ENCODE measurements at regions not wholly inside any gene's neighbourhood (a gene's known extent, or its start where the extent isn't known, plus 50 kb on each side); places are given as distances from the start of the nearest gene placed in this dataset.
A peak's percentile ranks its signal among the peaks of the same experiment; 100 is the strongest.
"Not testable (repeated sequence)": the region's sequence is repeated elsewhere in the genome, so short reads cannot be mapped to it uniquely, and the experiment has no call there.

DNA sequence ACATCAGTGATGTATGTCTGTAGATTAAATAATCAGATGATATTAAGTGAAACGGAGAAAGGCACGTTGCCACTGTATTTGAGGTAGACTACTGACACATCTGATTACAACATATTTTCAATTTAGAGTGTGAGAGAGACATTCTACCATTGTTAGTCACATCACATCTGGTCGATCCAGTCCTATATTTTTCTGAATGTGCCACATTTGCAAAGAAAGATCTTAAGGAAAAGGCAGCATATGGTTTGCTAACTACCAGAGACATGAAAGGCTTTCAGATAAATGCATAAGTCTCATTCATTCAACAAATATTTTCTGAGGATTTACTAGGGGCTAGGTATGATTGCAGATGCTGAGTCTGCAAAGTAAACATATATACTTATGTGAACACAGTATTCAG, 114.3 kb upstream of the RUNX1 start:
- no peak overlapping the region for H3K4me3 ChIP-seq (ENCODE audit: low read length)
- peak; percentile 81 for DNase-seq (ENCODE audit: low read depth)
- TF ChIP-seq, protein P1, sequence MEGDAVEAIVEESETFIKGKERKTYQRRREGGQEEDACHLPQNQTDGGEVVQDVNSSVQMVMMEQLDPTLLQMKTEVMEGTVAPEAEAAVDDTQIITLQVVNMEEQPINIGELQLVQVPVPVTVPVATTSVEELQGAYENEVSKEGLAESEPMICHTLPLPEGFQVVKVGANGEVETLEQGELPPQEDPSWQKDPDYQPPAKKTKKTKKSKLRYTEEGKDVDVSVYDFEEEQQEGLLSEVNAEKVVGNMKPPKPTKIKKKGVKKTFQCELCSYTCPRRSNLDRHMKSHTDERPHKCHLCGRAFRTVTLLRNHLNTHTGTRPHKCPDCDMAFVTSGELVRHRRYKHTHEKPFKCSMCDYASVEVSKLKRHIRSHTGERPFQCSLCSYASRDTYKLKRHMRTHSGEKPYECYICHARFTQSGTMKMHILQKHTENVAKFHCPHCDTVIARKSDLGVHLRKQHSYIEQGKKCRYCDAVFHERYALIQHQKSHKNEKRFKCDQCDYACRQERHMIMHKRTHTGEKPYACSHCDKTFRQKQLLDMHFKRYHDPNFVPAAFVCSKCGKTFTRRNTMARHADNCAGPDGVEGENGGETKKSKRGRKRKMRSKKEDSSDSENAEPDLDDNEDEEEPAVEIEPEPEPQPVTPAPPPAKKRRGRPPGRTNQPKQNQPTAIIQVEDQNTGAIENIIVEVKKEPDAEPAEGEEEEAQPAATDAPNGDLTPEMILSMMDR (conservative IDR thresholded peaks at IDR 0.05; ENCODE audit: low read length), result no peak

DNA sequence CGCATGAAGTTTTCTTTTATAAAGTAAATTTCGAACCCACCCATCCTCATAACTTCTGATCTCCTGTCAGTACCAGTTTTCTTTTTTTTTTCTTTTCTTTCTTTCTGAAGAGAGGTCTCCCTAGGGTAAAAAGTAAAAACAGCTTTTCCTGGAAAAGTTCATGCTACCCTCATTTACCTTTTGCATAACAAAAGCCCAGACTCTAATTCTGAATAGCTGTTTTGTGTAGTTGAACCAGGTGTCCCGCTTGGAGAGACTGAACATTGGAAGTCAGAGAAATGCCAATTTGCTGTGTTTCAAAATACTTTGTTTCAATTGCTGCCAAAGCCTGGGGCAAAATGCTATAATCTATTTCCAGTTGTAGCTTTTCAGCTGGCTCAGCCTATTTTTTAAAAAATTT, 113.7 kb upstream of the RUNX1 start:
- TF ChIP-seq, protein P1 (conservative IDR thresholded peaks at IDR 0.05; ENCODE audit: low read length), result no peak
- no peak for DNase-seq (ENCODE audit: low read depth)
- H3K4me3 ChIP-seq (ENCODE audit: low read length), result no peak overlapping the region

DNA sequence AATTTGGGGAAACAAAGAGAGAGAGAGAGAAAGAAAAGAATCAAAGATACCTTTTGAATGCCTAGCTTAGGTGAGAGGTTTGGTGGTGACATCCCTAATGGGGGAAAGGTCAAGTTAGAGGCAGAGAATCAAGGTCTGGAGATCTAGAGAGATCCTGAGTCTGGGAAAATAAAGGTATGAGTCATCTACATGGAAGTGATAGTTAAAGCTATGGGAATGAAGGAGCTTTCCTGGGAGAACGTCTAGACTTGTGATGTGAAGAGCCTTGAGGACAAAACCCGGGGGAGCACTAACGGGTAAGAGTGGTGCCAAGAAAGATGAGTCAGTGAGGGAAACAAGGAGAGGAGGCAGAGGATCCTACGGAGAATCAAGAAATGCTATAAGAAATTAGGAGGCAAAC, 110.8 kb upstream of the RUNX1 start:
- DNase-seq (ENCODE audit: low read depth), result peak; percentile 69
- H3K4me3 ChIP-seq (ENCODE audit: low read length), result no peak overlapping the region
- TF ChIP-seq, protein P1 (conservative IDR thresholded peaks at IDR 0.05; ENCODE audit: low read length), result no peak

DNA sequence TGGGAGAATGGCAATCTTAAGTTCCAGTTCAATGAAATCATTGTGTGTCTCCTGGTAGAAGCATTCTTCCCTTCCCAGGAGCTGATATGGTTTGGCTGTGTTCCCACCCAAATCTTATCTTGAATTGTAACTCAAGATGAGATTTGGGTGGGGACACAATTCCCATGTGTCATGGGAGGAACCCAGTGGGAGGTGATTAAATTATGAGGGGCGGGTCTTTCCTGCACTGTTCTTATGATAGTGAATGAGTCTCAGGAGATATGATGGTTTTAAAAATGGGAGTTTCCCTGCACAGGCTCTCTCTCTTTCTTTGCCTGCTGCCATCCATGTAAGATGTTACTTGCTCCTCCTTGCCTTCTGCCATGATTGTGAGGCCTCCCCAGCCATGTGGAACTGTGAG, 108.3 kb upstream of the RUNX1 start:
- not testable (repeated sequence) for DNase-seq (ENCODE audit: low read depth); H3K4me3 ChIP-seq (ENCODE audit: low read length)

DNA sequence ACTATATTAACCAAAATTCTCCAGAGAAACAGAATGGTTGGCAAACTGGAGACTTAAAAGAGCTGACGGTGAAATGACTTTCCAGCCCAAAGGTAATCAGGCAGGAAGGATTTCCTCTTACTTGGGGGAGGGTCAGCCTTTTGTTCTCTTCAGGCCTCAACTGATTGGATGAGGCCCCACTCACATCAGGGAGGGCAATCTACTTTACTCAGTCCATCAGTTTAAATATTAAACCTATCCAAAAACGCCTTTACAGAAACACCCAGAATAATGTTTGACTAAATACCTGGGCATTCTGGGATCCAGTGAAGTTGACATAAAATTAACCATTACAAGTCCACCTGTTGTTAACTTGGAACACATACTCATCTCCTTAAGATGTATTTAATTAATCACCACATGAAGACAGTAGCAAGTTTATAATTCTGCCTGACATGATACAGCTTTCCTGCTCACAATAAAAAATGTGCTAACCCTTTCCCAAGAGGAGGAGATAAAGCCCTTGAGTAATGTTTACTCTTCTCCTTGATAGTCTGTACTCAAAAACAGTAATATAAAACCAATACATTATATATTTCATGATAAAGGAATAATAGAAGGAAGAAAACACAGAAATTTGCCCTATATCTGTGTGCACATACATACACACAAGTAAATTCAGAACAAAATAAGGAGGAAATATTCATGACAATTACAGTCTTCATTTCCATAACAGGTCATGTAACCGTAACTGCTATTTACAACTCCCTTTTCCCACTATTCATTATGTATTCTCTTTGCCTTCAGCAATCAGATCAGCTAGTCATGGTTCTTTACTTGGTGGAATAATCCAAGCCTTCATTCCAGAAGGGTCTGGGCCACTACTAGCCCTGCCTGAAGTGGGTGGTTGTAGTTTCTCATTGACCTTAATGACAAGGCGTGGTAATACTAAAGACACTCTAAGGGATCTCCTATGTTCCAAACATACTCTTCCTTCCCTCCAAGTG, 107.5 kb upstream of the RUNX1 start:
- TF ChIP-seq, protein P1 (conservative IDR thresholded peaks at IDR 0.05; ENCODE audit: low read length), result no peak
- no peak for DNase-seq (ENCODE audit: low read depth)
- H3K4me3 ChIP-seq (ENCODE audit: low read length), result no peak overlapping the region

DNA sequence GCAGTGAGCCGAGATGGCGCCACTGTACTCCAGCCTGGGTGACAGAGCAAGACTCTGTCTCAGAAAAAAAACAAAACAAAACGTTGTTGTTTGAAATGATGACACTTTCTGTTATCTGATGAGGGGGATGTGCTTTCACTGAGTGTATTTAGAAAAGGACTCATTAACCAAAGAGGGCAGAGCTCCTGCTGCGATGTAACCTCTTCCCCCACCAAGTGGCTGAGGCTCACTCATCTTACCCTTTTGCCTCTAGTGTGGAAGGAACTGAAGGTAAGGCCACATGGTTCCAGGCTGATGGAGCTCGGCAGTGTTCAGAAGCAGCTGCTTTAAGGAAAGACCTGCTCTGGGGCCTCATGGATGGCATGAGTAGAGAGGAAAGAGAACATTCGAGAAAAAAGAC, 105.7 kb upstream of the RUNX1 start:
- no peak overlapping the region for H3K4me3 ChIP-seq (ENCODE audit: low read length)
- DNase-seq (ENCODE audit: low read depth), result no peak
- TF ChIP-seq, protein P1 (conservative IDR thresholded peaks at IDR 0.05; ENCODE audit: low read length), result no peak

DNA sequence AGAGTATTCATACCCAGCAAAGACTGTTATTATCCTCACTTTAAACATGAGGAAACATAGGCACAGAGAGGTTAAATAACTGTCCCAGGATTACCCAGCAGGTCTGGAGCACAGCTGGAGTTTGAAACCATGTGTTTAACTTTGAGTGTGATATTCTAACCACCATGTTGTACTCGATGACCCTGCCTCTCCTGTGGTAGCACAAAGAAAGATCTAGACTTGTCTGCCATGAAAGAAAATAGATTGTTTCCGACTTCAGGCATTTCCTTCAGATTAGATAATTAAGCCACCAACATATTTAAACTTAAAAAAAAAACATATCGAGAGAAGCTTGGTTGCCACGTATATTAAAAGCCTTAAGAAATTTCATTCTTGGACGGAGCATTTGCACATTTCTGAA, 104.6 kb upstream of the RUNX1 start:
- no peak for DNase-seq (ENCODE audit: low read depth)
- TF ChIP-seq, protein P1 (conservative IDR thresholded peaks at IDR 0.05; ENCODE audit: low read length), result no peak
- no peak overlapping the region for H3K4me3 ChIP-seq (ENCODE audit: low read length)
